HepG2 (cell line): ENCODE measurements at regions not wholly inside any gene's neighbourhood (a gene's known extent, or its start where the extent isn't known, plus 50 kb on each side); places are given as distances from the start of the nearest gene placed in this dataset.

Source experiments
- ATAC-seq: fragments of 200-7000 bp; cut with Tn5 transposase; 3 replicates; pipeline ENCODE4 v1.9.1; 2020; ENCODE audit warnings: mild to moderate bottlenecking, moderate library complexity
- BruUV-seq: library from RNA; stranded (reverse); fragments of 400-500 nt; replicated peaks from 2 replicates; lab custom pipeline; 2021; lab: Mats Ljungman, UMichigan
- CTCF ChIA-PET: fragments of 300-600 bp; formaldehyde crosslinking; extraction: SDS; loops from one replicate; lab custom pipeline; 2021; ENCODE audit warnings: low total read pairs, inconsistent platforms, low intra/inter-chr PET ratio; lab: Yijun Ruan, JAX
- POLR2A ChIA-PET: fragments of 350-600 bp; sonication (Branson Sonifier 250); formaldehyde crosslinking; loops from one replicate; lab custom pipeline; 2020; ENCODE audit warnings: antibody characterized with exemption, inconsistent platforms; lab: Yijun Ruan, JAX
- DNase-seq: peaks from one replicate; pipeline ENCODE4 v3.0.0-alpha.2; 2015; ENCODE audit warnings: low spot score
- FAIRE-seq: peaks from 3 replicates; lab custom pipeline; 2011; peaks lifted over from hg19 to GRCh38; lab: Jason Lieb, UNC
- H2AFZ ChIP-seq: one replicate; pipeline ENCODE4 v1.6.1; 2011; ENCODE audit warnings: low read length, inconsistent platforms
- H3K27ac ChIP-seq: fragments of 300-600 bp; 3 replicates; pipeline ENCODE4 v1.8.0; 2011; ENCODE audit warnings: mixed run types, mild to moderate bottlenecking, mixed read lengths, low read length, inconsistent platforms; ENCODE audit not compliant: insufficient read depth; ENCODE audit errors: extremely low read length
- H3K27me3 ChIP-seq, 2 experiments: fragments of 200-600 bp in 1 of 2; 2 replicates in 1 of 2; 3 replicates in 1 of 2; pipeline versions ENCODE4 v1.6.0 to v1.8.0; 2011; ENCODE audit warnings: low read length in 2 of 2, mild to moderate bottlenecking in 2 of 2, moderate library complexity in 2 of 2, inconsistent platforms in 1 of 2; ENCODE audit not compliant: insufficient read depth in 2 of 2, control insufficient read depth in 1 of 2
- H3K36me3 ChIP-seq, 2 experiments: fragments of 200-600 bp in 1 of 2; replicated peaks in 1 of 2; 2 replicates in 1 of 2; 3 replicates in 1 of 2; pipeline versions ENCODE4 v1.5.1 to v1.8.0; 2011; ENCODE audit warnings: low read length in 2 of 2, inconsistent platforms in 1 of 2; ENCODE audit not compliant: insufficient read depth in 2 of 2, control insufficient read depth in 1 of 2
- H3K4me1 ChIP-seq: 2 replicates; pipeline ENCODE4 v1.5.1; 2012; ENCODE audit warnings: low read length, inconsistent platforms; ENCODE audit not compliant: insufficient read depth
- H3K4me2 ChIP-seq: 2 replicates; pipeline ENCODE4 v1.6.0; 2011; ENCODE audit warnings: low read depth, low read length, inconsistent platforms
- H3K4me3 ChIP-seq, 3 experiments: fragments of 200-600 bp in 1 of 3; sonication (generic), shearing (Covaris generic) in 1 of 3; replicated peaks in 1 of 3; 2 replicates each; pipeline ENCODE4 v1.5.1; 2011 to 2016; ENCODE audit warnings: low read length in 3 of 3, inconsistent platforms in 2 of 3, low read depth in 2 of 3, mild to moderate bottlenecking in 2 of 3, control low read depth in 1 of 3, mixed read lengths in 1 of 3; ENCODE audit not compliant: insufficient read depth in 1 of 3
- H3K79me2 ChIP-seq: one replicate; pipeline ENCODE4 v1.6.1; 2011; ENCODE audit warnings: low read length, inconsistent platforms; ENCODE audit not compliant: insufficient read depth
- H3K9ac ChIP-seq: 2 replicates; pipeline ENCODE4 v1.6.0; 2011; ENCODE audit warnings: mild to moderate bottlenecking, low read depth, low read length, inconsistent platforms; ENCODE audit not compliant: insufficient read depth
- H3K9me3 ChIP-seq: 2 replicates; pipeline ENCODE4 v1.5.1; 2012; ENCODE audit warnings: mild to moderate bottlenecking, low read length
- H4K20me1 ChIP-seq: 2 replicates; pipeline ENCODE4 v1.6.0; 2011; ENCODE audit warnings: inconsistent platforms, mild to moderate bottlenecking, low read length, moderate library complexity; ENCODE audit not compliant: insufficient read depth
- BCL6 ChIP-seq: IDR thresholded peaks from 2 replicates; pipeline ENCODE4 v1.6.1; 2016; ENCODE audit warnings: missing genetic modification reagents, missing compliant biosample characterization
- EP300 ChIP-seq, 3 experiments: sonication (generic) in 1 of 3; formaldehyde crosslinking in 1 of 3; IDR thresholded peaks; 2 replicates each; pipeline versions ENCODE4 v1.5.1 to v1.6.1; 2011 to 2020; ENCODE audit warnings: low read depth in 2 of 3, low read length in 2 of 3, borderline replicate concordance in 1 of 3, improper control_type of control experiment in 1 of 3, mild to moderate bottlenecking in 1 of 3, missing genetic modification reagents in 1 of 3, moderate library complexity in 1 of 3
- FOXM1 ChIP-seq: sonication (generic); formaldehyde crosslinking; IDR thresholded peaks from 2 replicates; pipeline ENCODE4 v1.5.0; 2020; ENCODE audit warnings: missing genetic modification reagents
- HIVEP1 ChIP-seq: sonication (generic); formaldehyde crosslinking; IDR thresholded peaks from 2 replicates; pipeline ENCODE4 v1.4.0; 2020; ENCODE audit warnings: mild to moderate bottlenecking, missing genetic modification reagents
- KLF15 ChIP-seq: sonication (generic); formaldehyde crosslinking; IDR thresholded peaks from 2 replicates; pipeline ENCODE4 v1.8.1; 2023; ENCODE audit warnings: borderline replicate concordance, mild to moderate bottlenecking, inconsistent platforms, missing genetic modification reagents, mixed read lengths
- LBX2 ChIP-seq: sonication (generic); formaldehyde crosslinking; IDR thresholded peaks from 2 replicates; pipeline ENCODE4 v1.5.0; 2020; ENCODE audit warnings: missing genetic modification reagents, mild to moderate bottlenecking, borderline replicate concordance
- MATR3 ChIP-seq: sonication (generic); formaldehyde crosslinking; IDR thresholded peaks from 2 replicates; pipeline ENCODE4 v1.4.0; 2020; ENCODE audit warnings: missing genetic modification reagents
- NAIF1 ChIP-seq: sonication (generic); formaldehyde crosslinking; IDR thresholded peaks from 2 replicates; pipeline ENCODE4 v1.5.0; 2020; ENCODE audit warnings: mild to moderate bottlenecking, missing genetic modification reagents, borderline replicate concordance
- SP5 ChIP-seq: IDR thresholded peaks from 2 replicates; pipeline ENCODE4 v1.6.1; 2016; ENCODE audit warnings: low read depth, borderline replicate concordance
- STAT5B ChIP-seq: sonication (generic); formaldehyde crosslinking; IDR thresholded peaks from 2 replicates; pipeline ENCODE4 v1.4.0; 2020; ENCODE audit warnings: missing genetic modification reagents
- SYNCRIP ChIP-seq: fragments of 200-400 bp; formaldehyde crosslinking; IDR thresholded peaks from 2 replicates; pipeline ENCODE4 v1.6.1; 2018; ENCODE audit warnings: mild to moderate bottlenecking, low read depth, low read length; ENCODE audit not compliant: insufficient read depth
- ZBTB20 ChIP-seq: sonication (generic); formaldehyde crosslinking; IDR thresholded peaks from 2 replicates; pipeline ENCODE4 v1.8.1; 2023; ENCODE audit warnings: missing genetic modification reagents, low read depth, mild to moderate bottlenecking, borderline replicate concordance
- ZNF234 ChIP-seq: sonication (generic); formaldehyde crosslinking; conservative IDR thresholded peaks from 2 replicates; pipeline ENCODE4 v1.5.1; 2020; ENCODE audit warnings: mild to moderate bottlenecking, missing genetic modification reagents
- ZNF414 ChIP-seq: sonication (generic); formaldehyde crosslinking; IDR thresholded peaks from 2 replicates; pipeline ENCODE4 v1.5.0; 2020; ENCODE audit warnings: missing genetic modification reagents
- ZNF598 ChIP-seq: sonication (generic); formaldehyde crosslinking; IDR thresholded peaks from 2 replicates; pipeline ENCODE4 v1.5.1; 2020; ENCODE audit warnings: mild to moderate bottlenecking, missing genetic modification reagents, borderline replicate concordance
- ZNF605 ChIP-seq: sonication (generic); formaldehyde crosslinking; IDR thresholded peaks from 2 replicates; pipeline ENCODE4 v1.8.0; 2022; ENCODE audit warnings: mild to moderate bottlenecking, missing genetic modification reagents
- ZNF678 ChIP-seq: sonication (generic); formaldehyde crosslinking; IDR thresholded peaks from 2 replicates; pipeline ENCODE4 v1.4.0; 2020; ENCODE audit warnings: mild to moderate bottlenecking, missing genetic modification reagents
- WGBS: methylation state at CpG from one replicate; pipeline ENCODE4 v1.1.6; 2017; ENCODE audit warnings: low lambda C conversion rate; 5-methylcytosine and 5-hydroxymethylcytosine counted together
- in situ Hi-C: cut with HindIII; loops from 2 replicates; pipeline ENCODE4 v1.10.0; 2017; ENCODE audit warnings: low pct_unique_long_range_greater_than_20kb; ENCODE audit not compliant: extremely low pct_ligation_motif_present
- intact Hi-C: fragments of 100-400 bp; cut with micrococcal nuclease; formaldehyde crosslinking; loops from one replicate; pipeline ENCODE4 v1.10.0; 2022; ENCODE audit not compliant: unreplicated experiment
- TF ChIP-seq, protein P1 (sequence below): sonication (generic); formaldehyde crosslinking; IDR thresholded peaks from 2 replicates; pipeline ENCODE4 v1.5.0; 2020; ENCODE audit warnings: missing genetic modification reagents, mild to moderate bottlenecking, borderline replicate concordance

DNA sequence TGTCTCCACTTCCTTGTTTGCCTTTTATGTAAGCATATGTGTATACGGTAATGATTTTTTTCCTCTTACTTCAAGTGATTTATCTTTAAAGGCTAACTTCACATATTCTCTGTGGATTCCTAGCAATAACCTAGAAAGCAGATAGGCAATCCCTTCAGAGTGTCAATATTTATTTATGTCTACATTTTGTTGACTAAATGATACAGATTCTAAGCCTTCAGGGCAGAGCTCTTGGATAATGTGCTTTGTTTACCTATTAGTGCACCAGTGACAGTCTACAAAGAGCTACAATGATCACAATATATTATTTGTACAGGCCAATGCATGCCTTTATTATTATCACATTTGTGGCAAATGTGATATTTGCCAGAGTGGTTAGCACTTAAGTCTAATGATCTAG, 406.2 kb downstream of the EFNB2 start:
- CTCF ChIA-PET = no interaction called here
- H3K9ac ChIP-seq = no peak overlapping the region
- H2AFZ ChIP-seq = no peak overlapping the region
- intact Hi-C loops (no loop called here), in situ Hi-C loops (no loop called here)
- H4K20me1 ChIP-seq = no peaks in the 10 kb centered on the region
- POLR2A ChIA-PET = no interaction called here
- ATAC-seq (no peak), FAIRE-seq (no peak), DNase-seq (no peak)
- H3K9me3 ChIP-seq = no peaks in the 10 kb centered on the region
- no peaks in the 10 kb centered on the region for H3K27me3 ChIP-seq
- no TSS peak for BruUV-seq
- WGBS = 3% methylated on average over 1 of the region's 1 CpG
- no peaks in the 10 kb centered on the region for H3K4me1 ChIP-seq
- no peaks in the 10 kb centered on the region for H3K36me3 ChIP-seq
- H3K4me3 ChIP-seq = no peak overlapping the region
- no peak overlapping the region for H3K4me2 ChIP-seq
- no peaks in the 10 kb centered on the region for H3K79me2 ChIP-seq
- no peak overlapping the region for H3K27ac ChIP-seq
- TF ChIP-seq BCL6 (CRISPR knock-in tag) (0 out of 2 replicates have a peak, but pooled peaks have one; percentile 33), EP300 (IDR thresholded peaks at IDR 0.05; ENCODE audit: low read depth in 2 of 2, low read length in 2 of 2) (no peak), EP300 (CRISPR knock-in tag; IDR thresholded peaks at IDR 0.05; ENCODE audit: borderline replicate concordance) (no peak)

GRCh38 chr13:106122234-106122633, 413.2 kb downstream of the EFNB2 start:
- POLR2A ChIA-PET = no interaction called here
- TF ChIP-seq FOXM1 (CRISPR knock-in tag) (no peak), STAT5B (CRISPR knock-in tag) (no peak), LBX2 (CRISPR knock-in tag) (no peak), ZNF234 (CRISPR knock-in tag) (no peak), ZBTB20 (no peak), MATR3 (CRISPR knock-in tag) (no peak), ZNF605 (no peak), ZNF678 (CRISPR knock-in tag) (no peak), SYNCRIP (no peak), HIVEP1 (CRISPR knock-in tag) (no peak), ZNF414 (no peak), NAIF1 (no peak), ZNF598 (no peak), KLF15 (CRISPR knock-in tag) (no peak), SP5 (CRISPR knock-in tag) (no peak)
- TF ChIP-seq, protein P1, sequence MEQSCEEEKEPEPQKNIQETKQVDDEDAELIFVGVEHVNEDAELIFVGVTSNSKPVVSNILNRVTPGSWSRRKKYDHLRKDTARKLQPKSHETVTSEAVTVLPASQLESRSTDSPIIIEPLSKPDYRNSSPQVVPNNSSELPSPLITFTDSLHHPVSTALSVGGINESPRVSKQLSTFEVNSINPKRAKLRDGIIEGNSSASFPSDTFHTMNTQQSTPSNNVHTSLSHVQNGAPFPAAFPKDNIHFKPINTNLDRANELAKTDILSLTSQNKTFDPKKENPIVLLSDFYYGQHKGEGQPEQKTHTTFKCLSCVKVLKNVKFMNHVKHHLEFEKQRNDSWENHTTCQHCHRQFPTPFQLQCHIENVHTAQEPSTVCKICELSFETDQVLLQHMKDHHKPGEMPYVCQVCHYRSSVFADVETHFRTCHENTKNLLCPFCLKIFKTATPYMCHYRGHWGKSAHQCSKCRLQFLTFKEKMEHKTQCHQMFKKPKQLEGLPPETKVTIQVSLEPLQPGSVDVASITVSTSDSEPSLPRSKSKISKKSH (CRISPR knock-in tag) = no peak

More at GRCh38 chr13:106122234-106122633, 413.2 kb downstream of the EFNB2 start:
- H3K4me2 ChIP-seq = no peak overlapping the region
- no peak overlapping the region for H2AFZ ChIP-seq
- H3K4me1 ChIP-seq = no peaks in the 10 kb centered on the region
- WGBS = 10% methylated on average over 4 of the region's 4 CpGs
- DNase-seq (no peak), FAIRE-seq (no peak), ATAC-seq (no peak)
- H3K4me3 ChIP-seq = no peak overlapping the region
- no TSS peak for BruUV-seq
- H3K79me2 ChIP-seq = no peaks in the 10 kb centered on the region
- in situ Hi-C loops (no loop called here), intact Hi-C loops (no loop called here)
- no peaks in the 10 kb centered on the region for H3K27me3 ChIP-seq
- no peak overlapping the region for H3K9ac ChIP-seq
- CTCF ChIA-PET = no interaction called here
- H3K36me3 ChIP-seq = no peaks in the 10 kb centered on the region
- H3K9me3 ChIP-seq = no peaks in the 10 kb centered on the region
- no peak overlapping the region for H3K27ac ChIP-seq
- H4K20me1 ChIP-seq = no peaks in the 10 kb centered on the region
